H1 (cell line): ENCODE measurements at regions not wholly inside any gene's neighbourhood (a gene's known extent, or its start where the extent isn't known, plus 50 kb on each side); places are given as distances from the start of the nearest gene placed in this dataset.

Experiments
- ATF2 ChIP-seq: IDR thresholded peaks from 2 replicates; pipeline ENCODE4 v1.6.1; 2012; ENCODE audit warnings: low read length, inconsistent platforms
- CEBPB ChIP-seq: IDR thresholded peaks from 2 replicates; pipeline ENCODE4 v1.6.1; 2012; ENCODE audit warnings: low read depth, low read length
- CTCF ChIP-seq, 3 experiments: IDR thresholded peaks; 1 replicate in 2 of 3; 2 replicates in 1 of 3; pipeline versions ENCODE4 v1.5.1 to v1.6.1; 2011; ENCODE audit warnings: low read length in 3 of 3, mild to moderate bottlenecking in 3 of 3, inconsistent platforms in 2 of 3, low read depth in 1 of 3, moderate library complexity in 1 of 3; ENCODE audit not compliant: insufficient read depth in 1 of 3; ENCODE audit errors: control extremely low read depth in 1 of 3
- EP300 ChIP-seq, 2 experiments: IDR thresholded peaks; 1 replicate in 1 of 2; 2 replicates in 1 of 2; pipeline ENCODE4 v1.6.1; 2011 to 2012; ENCODE audit warnings: low read depth in 2 of 2, low read length in 2 of 2, mild to moderate bottlenecking in 2 of 2, borderline replicate concordance in 1 of 2, inconsistent platforms in 1 of 2, moderate library complexity in 1 of 2
- EZH2 ChIP-seq: fragments of 200-600 bp; sonication (generic); IDR thresholded peaks from 2 replicates; pipeline ENCODE4 v1.7.1; 2012; ENCODE audit warnings: low read depth, mild to moderate bottlenecking, moderate library complexity, low read length, inconsistent platforms; ENCODE audit not compliant: severe bottlenecking
- FOSL1 ChIP-seq: IDR thresholded peaks from 2 replicates; pipeline ENCODE4 v1.6.1; 2011; ENCODE audit warnings: mild to moderate bottlenecking, low read depth, low read length, moderate library complexity; ENCODE audit not compliant: insufficient read depth
- GABPA ChIP-seq: IDR thresholded peaks from 2 replicates; pipeline ENCODE4 v1.6.1; 2011; ENCODE audit warnings: mild to moderate bottlenecking, low read length, moderate library complexity, borderline replicate concordance; ENCODE audit not compliant: insufficient read depth
- MAFK ChIP-seq: IDR thresholded peaks from 2 replicates; pipeline ENCODE4 v1.6.1; 2012; ENCODE audit warnings: low read depth, mild to moderate bottlenecking, improper control_type of control experiment, low read length
- POLR2A ChIP-seq, 2 experiments: IDR thresholded peaks; 1 replicate in 1 of 2; 2 replicates in 1 of 2; pipeline ENCODE4 v1.6.1; 2011; ENCODE audit warnings: low read depth in 2 of 2, low read length in 2 of 2, mild to moderate bottlenecking in 2 of 2; ENCODE audit errors: control extremely low read depth in 1 of 2
- POLR2AphosphoS5 ChIP-seq: IDR thresholded peaks from 2 replicates; pipeline ENCODE4 v1.6.1; 2011; ENCODE audit warnings: low read depth, low read length
- SP1 ChIP-seq: IDR thresholded peaks from 2 replicates; pipeline ENCODE4 v1.6.1; 2011; ENCODE audit warnings: low read depth, low read length

GRCh38 chr17:63304704-63305261, 141.3 kb downstream of the CYB561 start:
- TF ChIP-seq EZH2: no peak
- no peak for TF ChIP-seq EP300 (IDR thresholded peaks at IDR 0.05; ENCODE audit: borderline replicate concordance in 1 of 2, low read depth in 2 of 2, low read length in 2 of 2)
- TF ChIP-seq SP1: no peak
- no peak for TF ChIP-seq CTCF (IDR thresholded peaks at IDR 0.05; ENCODE audit: control extremely low read depth in 1 of 3, insufficient read depth in 1 of 3, low read depth in 1 of 3, low read length in 3 of 3)
- no peak for TF ChIP-seq POLR2A (IDR thresholded peaks at IDR 0.05; ENCODE audit: control extremely low read depth in 1 of 2, low read depth in 2 of 2, low read length in 2 of 2)
- no peak for TF ChIP-seq FOSL1
- TF ChIP-seq MAFK: no peak
- TF ChIP-seq CEBPB: no peak
- no peak for TF ChIP-seq GABPA
- no peak for TF ChIP-seq ATF2
- TF ChIP-seq POLR2AphosphoS5: no peak
